ENCODE measurements at regions not wholly inside any gene's neighbourhood (a gene's known extent, or its start where the extent isn't known, plus 50 kb on each side); places are given as distances from the start of the nearest gene placed in this dataset.
A peak's percentile ranks its signal among the peaks of the same experiment; 100 is the strongest.

GRCh38 chr16:87108941-87109340 lies 208.3 kb downstream of the C16orf95 start:
- H3K27ac ChIP-seq, result no peak overlapping the region
- H3K36me3 ChIP-seq, result no peaks in the 10 kb centered on the region
- no peaks in the 10 kb centered on the region for H3K27me3 ChIP-seq
- DNase-seq (ENCODE audit: low read depth in 1 of 2, low spot score in 1 of 2), result no peak
- H3K4me1 ChIP-seq (ENCODE audit: low read depth), result no peaks in the 10 kb centered on the region
- no peak overlapping the region for H3K4me3 ChIP-seq
- H3K9me3 ChIP-seq (ENCODE audit: low read depth), result no peaks in the 10 kb centered on the region
- no peak for TF ChIP-seq CTCF (IDR thresholded peaks at IDR 0.05; ENCODE audit: low read depth, low read length)

- Histone ChIP-seq H3K4me1 (ENCODE audit: low read depth) (no peaks in the 10 kb centered on the region), H3K27me3 (no peaks in the 10 kb centered on the region), H3K9me3 (ENCODE audit: low read depth) (no peaks in the 10 kb centered on the region), H3K4me3 (no peak overlapping the region), H3K27ac (no peak overlapping the region), H3K36me3 (no peaks in the 10 kb centered on the region)
- no peak for DNase-seq (ENCODE audit: low read depth in 1 of 2, low spot score in 1 of 2)
- no peak for TF ChIP-seq CTCF (IDR thresholded peaks at IDR 0.05; ENCODE audit: low read depth, low read length)
These were observed 202.4 kb downstream of the C16orf95 start for GRCh38 chr16:87114832-87115231.

- H3K27me3 ChIP-seq, result no peaks in the 10 kb centered on the region
These were observed 201.5 kb downstream of the C16orf95 start for GRCh38 chr16:87115646-87116045.

GRCh38 chr16:87117936-87118335 lies 199.3 kb downstream of the C16orf95 start:
- Histone ChIP-seq H3K9me3 (ENCODE audit: low read depth) (no peaks in the 10 kb centered on the region), H3K4me3 (no peak overlapping the region), H3K27ac (peak overlapping the region; percentile 12), H3K27me3 (no peaks in the 10 kb centered on the region), H3K36me3 (no peaks in the 10 kb centered on the region), H3K4me1 (ENCODE audit: low read depth) (no peaks in the 10 kb centered on the region)
- no peak for TF ChIP-seq CTCF (IDR thresholded peaks at IDR 0.05; ENCODE audit: low read depth, low read length)
- DNase-seq (ENCODE audit: low read depth in 1 of 2, low spot score in 1 of 2), result no peak

More at GRCh38 chr16:87115646-87116045, 201.5 kb downstream of the C16orf95 start:
- Histone ChIP-seq H3K36me3 (no peaks in the 10 kb centered on the region), H3K9me3 (ENCODE audit: low read depth) (no peaks in the 10 kb centered on the region), H3K4me1 (ENCODE audit: low read depth) (no peaks in the 10 kb centered on the region), H3K27ac (no peak overlapping the region), H3K4me3 (no peak overlapping the region)
- DNase-seq (ENCODE audit: low read depth in 1 of 2, low spot score in 1 of 2), result no peak
- no peak for TF ChIP-seq CTCF (IDR thresholded peaks at IDR 0.05; ENCODE audit: low read depth, low read length)

GRCh38 chr16:87119168-87119567 lies 198.0 kb downstream of the C16orf95 start:
- Histone ChIP-seq H3K36me3 (no peaks in the 10 kb centered on the region), H3K9me3 (ENCODE audit: low read depth) (no peaks in the 10 kb centered on the region), H3K4me3 (no peak overlapping the region), H3K4me1 (ENCODE audit: low read depth) (no peaks in the 10 kb centered on the region), H3K27ac (no peak overlapping the region), H3K27me3 (no peaks in the 10 kb centered on the region)
- DNase-seq (ENCODE audit: low read depth in 1 of 2, low spot score in 1 of 2), result no peak
- TF ChIP-seq CTCF (IDR thresholded peaks at IDR 0.05; ENCODE audit: low read depth, low read length), result no peak

- H3K36me3 ChIP-seq, result no peaks in the 10 kb centered on the region
- no peaks in the 10 kb centered on the region for H3K4me1 ChIP-seq (ENCODE audit: low read depth)
- no peak for DNase-seq (ENCODE audit: low read depth in 1 of 2, low spot score in 1 of 2)
- no peaks in the 10 kb centered on the region for H3K9me3 ChIP-seq (ENCODE audit: low read depth)
- no peaks in the 10 kb centered on the region for H3K27me3 ChIP-seq
- no peak overlapping the region for H3K4me3 ChIP-seq
- no peak overlapping the region for H3K27ac ChIP-seq
- TF ChIP-seq CTCF (IDR thresholded peaks at IDR 0.05; ENCODE audit: low read depth, low read length), result no peak
These were observed 197.4 kb downstream of the C16orf95 start for GRCh38 chr16:87119748-87120147.

All from cardiac muscle cell (in vitro differentiated cells and primary cell).